K562 (cell line): ENCODE measurements at regions not wholly inside any gene's neighbourhood (a gene's known extent, or its start where the extent isn't known, plus 50 kb on each side); places are given as distances from the start of the nearest gene placed in this dataset.

Source experiments
- ZNF263 ChIP-seq: sonication (generic); formaldehyde crosslinking; IDR thresholded peaks from 2 replicates; pipeline ENCODE4 v1.8.0; 2022; ENCODE audit warnings: mild to moderate bottlenecking, missing genetic modification reagents, borderline replicate concordance
- TF ChIP-seq, protein P1 (sequence below): fragments of 450-650 bp; IDR thresholded peaks from 2 replicates; pipeline ENCODE4 v1.6.1; 2016; ENCODE audit warnings: low read depth, mild to moderate bottlenecking, moderate library complexity
- TF ChIP-seq, protein P2 (sequence below), 2 experiments: fragments of 450-650 bp in 1 of 2; sonication (generic) in 1 of 2; formaldehyde crosslinking in 1 of 2; IDR thresholded peaks; 2 replicates each; pipeline versions ENCODE4 v1.7.1 to v1.9.0; 2016 to 2022; ENCODE audit warnings: inconsistent platforms in 1 of 2, mild to moderate bottlenecking in 1 of 2, missing genetic modification reagents in 1 of 2

DNA sequence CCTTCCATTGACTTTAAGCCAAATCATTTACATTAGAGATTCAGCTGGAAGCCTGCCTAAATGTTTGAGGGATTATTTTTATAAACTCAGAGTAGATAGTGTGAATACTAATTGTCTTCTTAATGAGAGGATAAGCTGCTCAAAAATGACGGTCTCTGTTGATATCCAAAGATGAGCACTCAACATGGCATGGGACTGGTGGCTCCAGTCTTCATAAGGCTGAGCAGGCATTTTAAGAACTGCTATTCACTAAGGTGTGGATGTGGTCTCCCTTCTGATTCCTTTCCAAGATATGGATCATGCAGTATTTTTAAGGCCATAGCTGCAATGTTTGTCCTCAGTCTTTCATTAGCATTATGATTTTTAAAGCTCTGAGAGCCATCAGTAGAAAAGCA is 377.5 kb upstream of the RIOK2 start (continued):
- TF ChIP-seq, protein P1, sequence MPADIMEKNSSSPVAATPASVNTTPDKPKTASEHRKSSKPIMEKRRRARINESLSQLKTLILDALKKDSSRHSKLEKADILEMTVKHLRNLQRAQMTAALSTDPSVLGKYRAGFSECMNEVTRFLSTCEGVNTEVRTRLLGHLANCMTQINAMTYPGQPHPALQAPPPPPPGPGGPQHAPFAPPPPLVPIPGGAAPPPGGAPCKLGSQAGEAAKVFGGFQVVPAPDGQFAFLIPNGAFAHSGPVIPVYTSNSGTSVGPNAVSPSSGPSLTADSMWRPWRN: no peak
- TF ChIP-seq, protein P2, sequence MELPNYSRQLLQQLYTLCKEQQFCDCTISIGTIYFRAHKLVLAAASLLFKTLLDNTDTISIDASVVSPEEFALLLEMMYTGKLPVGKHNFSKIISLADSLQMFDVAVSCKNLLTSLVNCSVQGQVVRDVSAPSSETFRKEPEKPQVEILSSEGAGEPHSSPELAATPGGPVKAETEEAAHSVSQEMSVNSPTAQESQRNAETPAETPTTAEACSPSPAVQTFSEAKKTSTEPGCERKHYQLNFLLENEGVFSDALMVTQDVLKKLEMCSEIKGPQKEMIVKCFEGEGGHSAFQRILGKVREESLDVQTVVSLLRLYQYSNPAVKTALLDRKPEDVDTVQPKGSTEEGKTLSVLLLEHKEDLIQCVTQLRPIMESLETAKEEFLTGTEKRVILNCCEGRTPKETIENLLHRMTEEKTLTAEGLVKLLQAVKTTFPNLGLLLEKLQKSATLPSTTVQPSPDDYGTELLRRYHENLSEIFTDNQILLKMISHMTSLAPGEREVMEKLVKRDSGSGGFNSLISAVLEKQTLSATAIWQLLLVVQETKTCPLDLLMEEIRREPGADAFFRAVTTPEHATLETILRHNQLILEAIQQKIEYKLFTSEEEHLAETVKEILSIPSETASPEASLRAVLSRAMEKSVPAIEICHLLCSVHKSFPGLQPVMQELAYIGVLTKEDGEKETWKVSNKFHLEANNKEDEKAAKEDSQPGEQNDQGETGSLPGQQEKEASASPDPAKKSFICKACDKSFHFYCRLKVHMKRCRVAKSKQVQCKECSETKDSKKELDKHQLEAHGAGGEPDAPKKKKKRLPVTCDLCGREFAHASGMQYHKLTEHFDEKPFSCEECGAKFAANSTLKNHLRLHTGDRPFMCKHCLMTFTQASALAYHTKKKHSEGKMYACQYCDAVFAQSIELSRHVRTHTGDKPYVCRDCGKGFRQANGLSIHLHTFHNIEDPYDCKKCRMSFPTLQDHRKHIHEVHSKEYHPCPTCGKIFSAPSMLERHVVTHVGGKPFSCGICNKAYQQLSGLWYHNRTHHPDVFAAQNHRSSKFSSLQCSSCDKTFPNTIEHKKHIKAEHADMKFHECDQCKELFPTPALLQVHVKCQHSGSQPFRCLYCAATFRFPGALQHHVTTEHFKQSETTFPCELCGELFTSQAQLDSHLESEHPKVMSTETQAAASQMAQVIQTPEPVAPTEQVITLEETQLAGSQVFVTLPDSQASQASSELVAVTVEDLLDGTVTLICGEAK (IDR thresholded peaks at IDR 0.05): no peak
- TF ChIP-seq, protein P2 (CRISPR knock-in tag; IDR thresholded peaks at IDR 0.05): no peak
- TF ChIP-seq ZNF263 (CRISPR knock-in tag): no peak
